ENCODE measurements at regions not wholly inside any gene's neighbourhood (a gene's known extent, or its start where the extent isn't known, plus 50 kb on each side); places are given as distances from the start of the nearest gene placed in this dataset.

DNA sequence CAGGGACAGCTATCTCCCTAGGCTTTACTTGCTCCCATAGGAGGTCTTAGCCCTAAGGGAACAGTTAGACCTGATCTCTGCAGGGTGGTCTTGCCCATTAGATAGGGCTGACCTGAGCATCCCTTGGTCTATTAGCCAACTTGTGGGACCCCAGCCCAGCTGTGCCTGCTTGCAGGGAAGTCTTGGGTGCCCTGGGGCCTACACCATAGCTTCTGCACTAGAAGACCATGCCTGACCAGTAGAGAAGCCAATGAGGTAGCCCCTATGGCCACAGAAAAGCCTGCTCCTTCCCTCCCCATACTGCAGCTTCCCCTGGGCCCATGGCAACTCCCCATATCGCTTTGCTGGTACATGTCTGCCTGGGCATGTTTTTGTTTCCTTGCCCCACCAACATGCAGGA, 1049.1 kb downstream of the TRHDE start:
- intact Hi-C loops (cut with DNase I; ENCODE audit: low total_unique reads): no loop called here
- Histone ChIP-seq H3K27me3 (no peaks in the 10 kb centered on the region), H3K27ac (no peak overlapping the region), H3K4me3 (no peak overlapping the region), H3K4me1 (no peaks in the 10 kb centered on the region), H3K9me3 (peaks cover 0 to 22% (median 11%) of the 10 kb centered on the region in 4 donors), H3K36me3 (no peaks in the 10 kb centered on the region)
- WGBS, 5 donors: 86 to 97% (median 93%) methylated on average over 1 of the region's 1 CpG; no CpG with 5 or more reads in 1 of the 5 donors
- TF ChIP-seq POLR2A (IDR thresholded peaks at IDR 0.05) (no peak), EP300 (IDR thresholded peaks at IDR 0.05) (no peak), POLR2AphosphoS5 (IDR thresholded peaks at IDR 0.05) (no peak)
- TF ChIP-seq, protein P1, sequence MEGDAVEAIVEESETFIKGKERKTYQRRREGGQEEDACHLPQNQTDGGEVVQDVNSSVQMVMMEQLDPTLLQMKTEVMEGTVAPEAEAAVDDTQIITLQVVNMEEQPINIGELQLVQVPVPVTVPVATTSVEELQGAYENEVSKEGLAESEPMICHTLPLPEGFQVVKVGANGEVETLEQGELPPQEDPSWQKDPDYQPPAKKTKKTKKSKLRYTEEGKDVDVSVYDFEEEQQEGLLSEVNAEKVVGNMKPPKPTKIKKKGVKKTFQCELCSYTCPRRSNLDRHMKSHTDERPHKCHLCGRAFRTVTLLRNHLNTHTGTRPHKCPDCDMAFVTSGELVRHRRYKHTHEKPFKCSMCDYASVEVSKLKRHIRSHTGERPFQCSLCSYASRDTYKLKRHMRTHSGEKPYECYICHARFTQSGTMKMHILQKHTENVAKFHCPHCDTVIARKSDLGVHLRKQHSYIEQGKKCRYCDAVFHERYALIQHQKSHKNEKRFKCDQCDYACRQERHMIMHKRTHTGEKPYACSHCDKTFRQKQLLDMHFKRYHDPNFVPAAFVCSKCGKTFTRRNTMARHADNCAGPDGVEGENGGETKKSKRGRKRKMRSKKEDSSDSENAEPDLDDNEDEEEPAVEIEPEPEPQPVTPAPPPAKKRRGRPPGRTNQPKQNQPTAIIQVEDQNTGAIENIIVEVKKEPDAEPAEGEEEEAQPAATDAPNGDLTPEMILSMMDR (IDR thresholded peaks at IDR 0.05): no peak
- DNase-seq: no peak

DNA sequence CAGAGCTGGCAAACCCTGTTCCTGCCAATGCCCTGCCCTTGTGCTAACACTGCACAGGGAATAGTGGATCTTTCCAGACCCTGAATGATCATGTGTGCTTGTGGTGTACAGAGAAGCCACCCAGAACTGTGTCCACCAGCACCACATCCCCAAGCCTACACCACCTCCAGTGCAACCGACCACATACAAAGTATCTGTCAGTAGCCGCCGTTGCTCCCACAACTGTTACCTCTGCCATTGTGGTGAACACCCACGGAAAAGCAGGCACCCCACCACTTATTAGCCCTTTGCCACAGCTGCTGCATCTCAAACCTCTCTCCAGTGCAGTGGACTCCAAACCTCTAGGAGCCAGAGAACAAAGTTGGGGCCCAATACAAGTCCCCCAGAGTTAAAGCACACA, 1049.6 kb downstream of the TRHDE start:
- peaks cover 0 to 22% (median 11%) of the 10 kb centered on the region in 4 donors for H3K9me3 ChIP-seq

DNA sequence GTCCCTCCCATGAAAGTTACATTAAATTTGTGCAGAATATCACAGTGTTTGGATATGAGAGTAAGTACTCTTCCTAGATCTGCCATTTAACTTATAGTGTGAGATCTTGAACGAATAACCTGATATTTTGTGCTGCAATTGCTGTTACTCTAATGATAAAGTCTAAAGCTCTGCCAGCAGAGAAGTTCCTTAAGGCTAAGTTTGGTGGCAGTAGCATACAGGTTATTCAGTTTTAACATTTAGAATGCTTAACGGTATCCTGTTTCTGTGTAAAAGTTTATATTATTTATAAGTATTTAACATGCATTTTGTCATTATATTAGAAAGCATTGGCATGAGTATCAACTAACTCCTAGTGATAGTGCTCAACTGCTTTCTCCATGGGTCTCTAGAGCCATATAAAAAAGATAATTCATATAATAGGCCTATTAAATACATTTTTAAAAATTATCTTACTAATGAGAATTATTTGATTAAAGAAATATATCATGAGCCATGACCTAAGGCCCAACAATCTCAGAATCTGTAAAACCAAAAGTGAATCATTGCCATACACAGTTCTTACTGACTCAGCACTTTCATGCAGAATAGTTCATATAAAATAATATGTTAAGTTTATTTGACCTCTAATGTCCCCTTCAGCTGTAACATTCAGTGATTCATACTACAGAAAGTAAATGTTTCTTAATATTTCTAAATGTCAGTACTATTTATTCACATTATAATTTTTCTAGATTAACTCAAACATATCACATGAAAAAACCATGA, 1058.6 kb downstream of the TRHDE start:
- H3K27ac ChIP-seq: no peak overlapping the region
- H3K27me3 ChIP-seq: no peaks in the 10 kb centered on the region
- 55 to 69% (median 62%) methylated on average over 2 of the region's 2 CpGs for WGBS, 5 donors
- no peaks in the 10 kb centered on the region for H3K4me1 ChIP-seq
- intact Hi-C loops (cut with DNase I; ENCODE audit: low total_unique reads): no loop called here
- TF ChIP-seq POLR2A (IDR thresholded peaks at IDR 0.05): no peak
- TF ChIP-seq POLR2AphosphoS5 (IDR thresholded peaks at IDR 0.05): no peak
- no peak for TF ChIP-seq EP300 (IDR thresholded peaks at IDR 0.05)
- TF ChIP-seq, protein P1 (IDR thresholded peaks at IDR 0.05): no peak
- no peaks in the 10 kb centered on the region for H3K9me3 ChIP-seq
- DNase-seq: no peak
- no peaks in the 10 kb centered on the region for H3K36me3 ChIP-seq
- no peak overlapping the region for H3K4me3 ChIP-seq

More for the DNA sequence above, 1049.6 kb downstream of the TRHDE start:
- TF ChIP-seq, protein P1 (IDR thresholded peaks at IDR 0.05): no peak
- TF ChIP-seq POLR2AphosphoS5 (IDR thresholded peaks at IDR 0.05) (no peak), POLR2A (IDR thresholded peaks at IDR 0.05) (no peak), EP300 (IDR thresholded peaks at IDR 0.05) (no peak)
- no peaks in the 10 kb centered on the region for H3K36me3 ChIP-seq
- H3K4me1 ChIP-seq: no peaks in the 10 kb centered on the region
- H3K4me3 ChIP-seq: no peak overlapping the region
- H3K27me3 ChIP-seq: no peaks in the 10 kb centered on the region
- no peak overlapping the region for H3K27ac ChIP-seq
- 86 to 94% (median 93%) methylated on average over 3 to 4 of the region's 4 CpGs for WGBS, 5 donors
- intact Hi-C loops (cut with DNase I; ENCODE audit: low total_unique reads): no loop called here
- no peak for DNase-seq

GRCh38 chr12:73341559-73342247, 1069.5 kb downstream of the TRHDE start:
- no peak for TF ChIP-seq EP300 (IDR thresholded peaks at IDR 0.05)
- TF ChIP-seq POLR2A (IDR thresholded peaks at IDR 0.05): no peak
- no peak for TF ChIP-seq POLR2AphosphoS5 (IDR thresholded peaks at IDR 0.05)
- TF ChIP-seq, protein P1 (IDR thresholded peaks at IDR 0.05): no peak
- no peak overlapping the region for H3K27ac ChIP-seq
- H3K9me3 ChIP-seq: no peaks in the 10 kb centered on the region
- H3K4me3 ChIP-seq: no peak overlapping the region
- intact Hi-C loops (cut with DNase I; ENCODE audit: low total_unique reads): no loop called here
- no peaks in the 10 kb centered on the region for H3K36me3 ChIP-seq
- 30 to 39% (median 39%) methylated on average over 3 of the region's 3 CpGs for WGBS, 5 donors
- H3K27me3 ChIP-seq: no peaks in the 10 kb centered on the region
- no peak for DNase-seq
- H3K4me1 ChIP-seq: no peaks in the 10 kb centered on the region
